ENCODE measurements at regions not wholly inside any gene's neighbourhood (a gene's known extent, or its start where the extent isn't known, plus 50 kb on each side); places are given as distances from the start of the nearest gene placed in this dataset.

- no peak for TF ChIP-seq ZNF462 (CRISPR knock-in tag; IDR thresholded peaks at IDR 0.05)
- no peak for TF ChIP-seq REST (IDR thresholded peaks at IDR 0.05; ENCODE audit: unreplicated experiment)
- no peak for TF ChIP-seq NANOG (IDR thresholded peaks at IDR 0.05; ENCODE audit: borderline replicate concordance)
- no peak for TF ChIP-seq EZH2 (IDR thresholded peaks at IDR 0.05; ENCODE audit: low read depth, unreplicated experiment)
- no peak for TF ChIP-seq ZNF114 (CRISPR knock-in tag; IDR thresholded peaks at IDR 0.05)
Measured at GRCh38 chr5:2006193-2006970, 123.7 kb upstream of the IRX4 start (continued).

Measured in GM23338 (cell line).